Ishikawa (cell line): ENCODE measurements at regions not wholly inside any gene's neighbourhood (a gene's known extent, or its start where the extent isn't known, plus 50 kb on each side); places are given as distances from the start of the nearest gene placed in this dataset.

ENCODE experiments used
- CREB1 ChIP-seq: IDR thresholded peaks from 2 replicates; pipeline ENCODE4 v1.6.1; 2012; ENCODE audit warnings: low read depth
- RAD21 ChIP-seq: IDR thresholded peaks from 2 replicates; pipeline ENCODE4 v1.6.1; 2012; ENCODE audit warnings: low read depth
- REST ChIP-seq: IDR thresholded peaks from 2 replicates; pipeline ENCODE4 v1.6.1; 2012; ENCODE audit warnings: low read depth, mild to moderate bottlenecking
- TAF1 ChIP-seq: IDR thresholded peaks from 2 replicates; pipeline ENCODE4 v1.6.1; 2012; ENCODE audit warnings: low read depth, mild to moderate bottlenecking
- TEAD4 ChIP-seq: IDR thresholded peaks from 2 replicates; pipeline ENCODE4 v1.6.1; 2012
- YY1 ChIP-seq: IDR thresholded peaks from 2 replicates; pipeline ENCODE4 v1.6.1; 2012; ENCODE audit warnings: low read depth
- ZBTB7A ChIP-seq: IDR thresholded peaks from 2 replicates; pipeline ENCODE4 v1.6.1; 2012; ENCODE audit warnings: low read depth
- TF ChIP-seq, protein P1 (sequence below): IDR thresholded peaks from 2 replicates; pipeline ENCODE4 v1.6.1; 2012

GRCh38 chrX:130485870-130486269 is 84.1 kb downstream of the RBMX2 start:
- TF ChIP-seq TAF1, result no peak
- no peak for TF ChIP-seq REST
- TF ChIP-seq TEAD4, result no peak
- no peak for TF ChIP-seq RAD21
- no peak for TF ChIP-seq ZBTB7A
- TF ChIP-seq, protein P1, sequence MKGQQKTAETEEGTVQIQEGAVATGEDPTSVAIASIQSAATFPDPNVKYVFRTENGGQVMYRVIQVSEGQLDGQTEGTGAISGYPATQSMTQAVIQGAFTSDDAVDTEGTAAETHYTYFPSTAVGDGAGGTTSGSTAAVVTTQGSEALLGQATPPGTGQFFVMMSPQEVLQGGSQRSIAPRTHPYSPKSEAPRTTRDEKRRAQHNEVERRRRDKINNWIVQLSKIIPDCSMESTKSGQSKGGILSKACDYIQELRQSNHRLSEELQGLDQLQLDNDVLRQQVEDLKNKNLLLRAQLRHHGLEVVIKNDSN, result no peak
- TF ChIP-seq CREB1, result no peak
- no peak for TF ChIP-seq YY1
